ENCODE measurements at regions not wholly inside any gene's neighbourhood (a gene's known extent, or its start where the extent isn't known, plus 50 kb on each side); places are given as distances from the start of the nearest gene placed in this dataset.

- TF ChIP-seq CTCF (IDR thresholded peaks at IDR 0.05) (no peak), POLR2A (IDR thresholded peaks at IDR 0.05) (no peak)
Measured at GRCh38 chr7:9709216-9709615, 1264.5 kb upstream of the PHF14 start.
